Loucy (cell line): ENCODE measurements at regions not wholly inside any gene's neighbourhood (a gene's known extent, or its start where the extent isn't known, plus 50 kb on each side); places are given as distances from the start of the nearest gene placed in this dataset.

ENCODE experiments used
- H2AFZ ChIP-seq: fragments of 200-600 bp; sonication (generic); 2 replicates; pipeline ENCODE4 v1.6.0; 2016; ENCODE audit warnings: antibody characterized with exemption, mild to moderate bottlenecking, low read length, moderate library complexity
- H3F3A ChIP-seq: fragments of 200-600 bp; 2 replicates; pipeline ENCODE4 v1.6.0; 2016; ENCODE audit warnings: antibody characterized with exemption, low read depth, mild to moderate bottlenecking
- H3K27me3 ChIP-seq: fragments of 200-600 bp; sonication (generic); 2 replicates; pipeline ENCODE4 v1.6.1; 2014; ENCODE audit warnings: low read length, mild to moderate bottlenecking; ENCODE audit not compliant: insufficient read depth, poor library complexity, severe bottlenecking
- H3K36me3 ChIP-seq: fragments of 200-600 bp; sonication (generic); 2 replicates; pipeline ENCODE4 v1.6.1; 2016; ENCODE audit warnings: low read length; ENCODE audit not compliant: insufficient read depth
- H3K4me1 ChIP-seq: fragments of 200-600 bp; sonication (generic); 2 replicates; pipeline ENCODE4 v1.5.1; 2014; ENCODE audit warnings: low read length, mild to moderate bottlenecking; ENCODE audit not compliant: insufficient read depth, poor library complexity, severe bottlenecking
- H3K4me2 ChIP-seq: fragments of 200-600 bp; sonication (generic); 2 replicates; pipeline ENCODE4 v1.6.0; 2014; ENCODE audit warnings: antibody characterized with exemption, low read length, low read depth, mild to moderate bottlenecking; ENCODE audit not compliant: poor library complexity, severe bottlenecking
- H3K4me3 ChIP-seq: fragments of 200-600 bp; sonication (generic); 2 replicates; pipeline ENCODE4 v1.5.1; 2014; ENCODE audit warnings: low read length, mild to moderate bottlenecking, mixed read lengths; ENCODE audit not compliant: poor library complexity, severe bottlenecking
- H3K79me2 ChIP-seq: fragments of 200-600 bp; sonication (generic); 2 replicates; pipeline ENCODE4 v1.6.1; 2014; ENCODE audit warnings: low read length; ENCODE audit not compliant: insufficient read depth
- H3K9ac ChIP-seq: fragments of 200-600 bp; sonication (generic); 2 replicates; pipeline ENCODE4 v1.6.0; 2014; ENCODE audit warnings: mild to moderate bottlenecking, low read depth, low read length, moderate library complexity; ENCODE audit not compliant: poor library complexity, severe bottlenecking
- H3K9me2 ChIP-seq: fragments of 200-600 bp; sonication (generic); replicated peaks from 2 replicates; pipeline ENCODE4 v1.6.1; 2016; ENCODE audit warnings: low read depth, low read length, mixed read lengths
- H3K9me3 ChIP-seq: fragments of 200-600 bp; sonication (generic); 2 replicates; pipeline ENCODE4 v1.6.1; 2014; ENCODE audit warnings: mild to moderate bottlenecking, antibody characterized with exemption, low read length, low read depth; ENCODE audit not compliant: insufficient read depth
- H4K20me1 ChIP-seq: fragments of 200-600 bp; sonication (generic); 2 replicates; pipeline ENCODE4 v1.6.0; 2014; ENCODE audit warnings: antibody characterized with exemption, low read length, mild to moderate bottlenecking; ENCODE audit not compliant: insufficient read depth, poor library complexity, severe bottlenecking
- CTCF ChIP-seq: fragments of 200-600 bp; sonication (generic); conservative IDR thresholded peaks from 2 replicates; pipeline ENCODE4 v1.5.1; 2014; ENCODE audit warnings: mild to moderate bottlenecking, antibody characterized with exemption, low read length
- EZH2phosphoT487 ChIP-seq: fragments of 200-600 bp; IDR thresholded peaks from 2 replicates; pipeline ENCODE4 v1.6.1; 2018; ENCODE audit warnings: antibody characterized with exemption, mild to moderate bottlenecking, moderate library complexity, borderline replicate concordance

- H4K20me1 ChIP-seq, result no peaks in the 10 kb centered on the region
- no peak overlapping the region for H3K4me3 ChIP-seq
- TF ChIP-seq CTCF (no peak), EZH2phosphoT487 (no peak)
These were observed 145.9 kb upstream of the WDR11 start for GRCh38 chr10:120705309-120705708.

GRCh38 chr10:120710076-120710475 lies 141.1 kb upstream of the WDR11 start:
- Histone ChIP-seq H3K4me1 (peaks cover 17% of the 10 kb centered on the region), H3K36me3 (no peaks in the 10 kb centered on the region), H2AFZ (no peak overlapping the region), H3F3A (no peaks in the 10 kb centered on the region), H3K4me3 (no peak overlapping the region), H3K9ac (no peak overlapping the region), H3K4me2 (no peak overlapping the region), H3K9me2 (no peaks in the 10 kb centered on the region), H4K20me1 (no peaks in the 10 kb centered on the region), H3K27me3 (no peaks in the 10 kb centered on the region), H3K9me3 (no peaks in the 10 kb centered on the region), H3K79me2 (no peaks in the 10 kb centered on the region)
- TF ChIP-seq EZH2phosphoT487 (no peak), CTCF (no peak)

More at GRCh38 chr10:120705309-120705708, 145.9 kb upstream of the WDR11 start:
- no peak overlapping the region for H3K4me2 ChIP-seq
- H3K9me3 ChIP-seq, result no peaks in the 10 kb centered on the region
- peaks cover 4% of the 10 kb centered on the region for H3K4me1 ChIP-seq
- H2AFZ ChIP-seq, result no peak overlapping the region
- no peaks in the 10 kb centered on the region for H3K79me2 ChIP-seq
- no peaks in the 10 kb centered on the region for H3K36me3 ChIP-seq
- no peaks in the 10 kb centered on the region for H3F3A ChIP-seq
- no peak overlapping the region for H3K9ac ChIP-seq
- no peaks in the 10 kb centered on the region for H3K27me3 ChIP-seq
- no peaks in the 10 kb centered on the region for H3K9me2 ChIP-seq

- Histone ChIP-seq H3K9me3 (no peaks in the 10 kb centered on the region), H3F3A (no peaks in the 10 kb centered on the region), H3K9me2 (no peaks in the 10 kb centered on the region), H2AFZ (no peak overlapping the region), H3K4me3 (no peak overlapping the region), H3K36me3 (no peaks in the 10 kb centered on the region), H3K27me3 (no peaks in the 10 kb centered on the region), H3K4me2 (no peak overlapping the region), H3K4me1 (peaks cover 21% of the 10 kb centered on the region), H3K79me2 (no peaks in the 10 kb centered on the region), H4K20me1 (no peaks in the 10 kb centered on the region), H3K9ac (no peak overlapping the region)
- TF ChIP-seq EZH2phosphoT487 (no peak), CTCF (no peak)
These were observed 139.3 kb upstream of the WDR11 start for GRCh38 chr10:120711860-120712259.
